ENCODE measurements at regions not wholly inside any gene's neighbourhood (a gene's known extent, or its start where the extent isn't known, plus 50 kb on each side); places are given as distances from the start of the nearest gene placed in this dataset.

- H3K4me1 ChIP-seq = no peaks in the 10 kb centered on the region
- no peaks in the 10 kb centered on the region for H3K27me3 ChIP-seq
- no peak overlapping the region for H3K4me3 ChIP-seq
- H3K27ac ChIP-seq = no peak overlapping the region
- TF ChIP-seq EP300 (IDR thresholded peaks at IDR 0.05) = no peak
- TF ChIP-seq CTCF (IDR thresholded peaks at IDR 0.05) = no peak
- no peak for TF ChIP-seq POLR2A (IDR thresholded peaks at IDR 0.05)
- H3K36me3 ChIP-seq = no peaks in the 10 kb centered on the region
- DNase-seq (ENCODE audit: low spot score in 2 of 2) = no peak
- H3K9me3 ChIP-seq = no peaks in the 10 kb centered on the region
Observed at GRCh38 chr1:56135864-56136147, 443.6 kb downstream of the PLPP3 start.

GRCh38 chr1:56135069-56135863 is 444.1 kb downstream of the PLPP3 start:
- WGBS, 2 donors = 91 to 94% methylated on average over 5 of the region's 5 CpGs

GRCh38 chr1:56133522-56134472 is 445.6 kb downstream of the PLPP3 start:
- no peaks in the 10 kb centered on the region for H3K36me3 ChIP-seq
- no peaks in the 10 kb centered on the region for H3K27me3 ChIP-seq
- TF ChIP-seq POLR2A (IDR thresholded peaks at IDR 0.05) = no peak
- TF ChIP-seq EP300 (IDR thresholded peaks at IDR 0.05) = no peak
- no peak for TF ChIP-seq CTCF (IDR thresholded peaks at IDR 0.05)
- no peaks in the 10 kb centered on the region for H3K9me3 ChIP-seq
- H3K4me3 ChIP-seq = no peak overlapping the region
- WGBS, 2 donors = 82 to 83% methylated on average over 7 of the region's 7 CpGs
- H3K27ac ChIP-seq = no peak overlapping the region
- DNase-seq (ENCODE audit: low spot score in 2 of 2) = no peak
- no peaks in the 10 kb centered on the region for H3K4me1 ChIP-seq

More at GRCh38 chr1:56135069-56135863, 444.1 kb downstream of the PLPP3 start:
- no peak for DNase-seq (ENCODE audit: low spot score in 2 of 2)
- Histone ChIP-seq H3K4me1 (no peaks in the 10 kb centered on the region), H3K36me3 (no peaks in the 10 kb centered on the region), H3K9me3 (no peaks in the 10 kb centered on the region), H3K27ac (no peak overlapping the region), H3K4me3 (no peak overlapping the region), H3K27me3 (no peaks in the 10 kb centered on the region)
- TF ChIP-seq CTCF (IDR thresholded peaks at IDR 0.05) (no peak), EP300 (IDR thresholded peaks at IDR 0.05) (no peak), POLR2A (IDR thresholded peaks at IDR 0.05) (no peak)

GRCh38 chr1:56132520-56132919 is 446.8 kb downstream of the PLPP3 start:
- Histone ChIP-seq H3K27me3 (no peaks in the 10 kb centered on the region), H3K4me1 (no peaks in the 10 kb centered on the region), H3K4me3 (no peak overlapping the region), H3K36me3 (no peaks in the 10 kb centered on the region), H3K27ac (no peak overlapping the region), H3K9me3 (no peaks in the 10 kb centered on the region)
- no peak for DNase-seq (ENCODE audit: low spot score in 2 of 2)
- TF ChIP-seq EP300 (IDR thresholded peaks at IDR 0.05) (no peak), POLR2A (IDR thresholded peaks at IDR 0.05) (no peak), CTCF (IDR thresholded peaks at IDR 0.05) (no peak)
- WGBS, 2 donors = 57 to 75% methylated on average over 4 of the region's 4 CpGs

- no peaks in the 10 kb centered on the region for H3K36me3 ChIP-seq
- H3K27ac ChIP-seq = no peak overlapping the region
- no peaks in the 10 kb centered on the region for H3K4me1 ChIP-seq
- H3K4me3 ChIP-seq = no peak overlapping the region
- WGBS, 2 donors = 92 to 93% methylated on average over 3 of the region's 3 CpGs
- no peaks in the 10 kb centered on the region for H3K27me3 ChIP-seq
- H3K9me3 ChIP-seq = no peaks in the 10 kb centered on the region
- TF ChIP-seq CTCF (IDR thresholded peaks at IDR 0.05) (no peak), EP300 (IDR thresholded peaks at IDR 0.05) (no peak), POLR2A (IDR thresholded peaks at IDR 0.05) (no peak)
- no peak for DNase-seq (ENCODE audit: low spot score in 2 of 2)
Observed at GRCh38 chr1:56129837-56130236, 449.5 kb downstream of the PLPP3 start.

All from tibial nerve (tissue), 4 donors.